ENCODE measurements at regions not wholly inside any gene's neighbourhood (a gene's known extent, or its start where the extent isn't known, plus 50 kb on each side); places are given as distances from the start of the nearest gene placed in this dataset.

DNA sequence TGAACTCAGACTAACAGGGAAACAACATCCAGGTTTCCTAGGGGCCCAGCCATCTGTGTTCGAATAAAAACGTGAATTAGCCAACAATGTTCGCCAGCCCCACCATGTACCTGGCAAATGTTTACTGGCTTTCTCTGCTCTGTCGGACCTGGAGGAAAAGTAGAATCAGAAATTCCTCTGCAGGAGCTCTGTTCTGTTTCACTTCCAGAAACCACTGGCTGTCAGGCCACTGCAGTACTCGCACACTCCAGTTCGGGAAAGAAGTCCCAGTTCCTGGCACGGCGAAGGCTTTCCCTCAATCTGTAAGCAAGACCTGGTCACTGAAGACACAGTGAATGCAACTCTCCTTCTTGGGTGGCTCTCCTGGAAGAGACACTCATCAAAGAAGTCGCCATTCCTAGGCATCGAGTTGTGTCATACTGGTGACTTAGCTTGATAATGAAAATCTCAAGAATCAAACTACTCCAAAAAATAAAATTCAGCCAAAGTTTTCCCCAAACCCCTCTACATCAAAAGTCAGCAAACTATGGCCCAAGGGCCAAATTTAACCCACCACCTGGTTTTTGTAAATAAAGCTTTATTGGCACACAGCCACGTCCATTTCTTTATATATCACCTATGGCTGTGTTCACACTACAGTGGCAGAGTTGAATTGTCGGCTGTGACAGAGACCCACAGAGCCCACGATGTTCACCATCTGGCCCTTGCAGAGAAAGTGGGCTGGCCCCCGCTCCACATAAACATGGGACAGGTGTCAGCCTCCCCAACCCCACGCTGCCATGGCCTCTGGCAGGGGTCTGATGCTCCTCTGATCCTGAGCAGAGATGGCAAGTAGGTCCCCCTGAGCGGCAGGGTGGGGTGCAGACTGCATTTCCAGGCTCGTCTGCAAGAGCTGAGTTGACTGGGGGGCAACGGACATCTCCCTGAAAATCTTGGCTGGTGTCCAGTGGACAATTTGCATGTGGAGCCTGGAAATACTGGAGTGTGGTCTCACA, 189.2 kb upstream of the DIO3 start:
- TF ChIP-seq, protein P1, sequence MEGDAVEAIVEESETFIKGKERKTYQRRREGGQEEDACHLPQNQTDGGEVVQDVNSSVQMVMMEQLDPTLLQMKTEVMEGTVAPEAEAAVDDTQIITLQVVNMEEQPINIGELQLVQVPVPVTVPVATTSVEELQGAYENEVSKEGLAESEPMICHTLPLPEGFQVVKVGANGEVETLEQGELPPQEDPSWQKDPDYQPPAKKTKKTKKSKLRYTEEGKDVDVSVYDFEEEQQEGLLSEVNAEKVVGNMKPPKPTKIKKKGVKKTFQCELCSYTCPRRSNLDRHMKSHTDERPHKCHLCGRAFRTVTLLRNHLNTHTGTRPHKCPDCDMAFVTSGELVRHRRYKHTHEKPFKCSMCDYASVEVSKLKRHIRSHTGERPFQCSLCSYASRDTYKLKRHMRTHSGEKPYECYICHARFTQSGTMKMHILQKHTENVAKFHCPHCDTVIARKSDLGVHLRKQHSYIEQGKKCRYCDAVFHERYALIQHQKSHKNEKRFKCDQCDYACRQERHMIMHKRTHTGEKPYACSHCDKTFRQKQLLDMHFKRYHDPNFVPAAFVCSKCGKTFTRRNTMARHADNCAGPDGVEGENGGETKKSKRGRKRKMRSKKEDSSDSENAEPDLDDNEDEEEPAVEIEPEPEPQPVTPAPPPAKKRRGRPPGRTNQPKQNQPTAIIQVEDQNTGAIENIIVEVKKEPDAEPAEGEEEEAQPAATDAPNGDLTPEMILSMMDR (IDR thresholded peaks at IDR 0.05; ENCODE audit: low read depth, low read length), result no peak
- TF ChIP-seq EZH2phosphoT487 (IDR thresholded peaks at IDR 0.05; ENCODE audit: low read depth), result no peak

All from OCI-LY3 (cell line).